PC-3 (cell line): ENCODE measurements at regions not wholly inside any gene's neighbourhood (a gene's known extent, or its start where the extent isn't known, plus 50 kb on each side); places are given as distances from the start of the nearest gene placed in this dataset.

Experiments
- ATAC-seq: fragments of 200-7000 bp; cut with Tn5 transposase; 2 replicates; pipeline ENCODE4 v1.9.1; 2020; ENCODE audit warnings: mild to moderate bottlenecking, moderate library complexity
- BruUV-seq: library from RNA; stranded (reverse); fragments of 400-500 nt; replicated peaks from 2 replicates; lab custom pipeline; 2021; lab: Mats Ljungman, UMichigan
- CTCF ChIA-PET: fragments of 300-600 bp; sonication (Branson Sonifier 250); formaldehyde crosslinking; loops from one replicate; lab custom pipeline; 2022; ENCODE audit warnings: antibody characterized with exemption; lab: Charles Lee
- POLR2A ChIA-PET: fragments of 300-600 bp; sonication (Branson Sonifier 250); formaldehyde crosslinking; loops from one replicate; lab custom pipeline; 2022; ENCODE audit warnings: antibody characterized with exemption; ENCODE audit not compliant: unreplicated experiment; lab: Charles Lee
- DNase-seq: peaks from one replicate; pipeline ENCODE4 v3.0.0-alpha.2; 2015
- H2AFZ ChIP-seq: fragments of 300-600 bp; sonication (generic); 2 replicates; pipeline ENCODE4 v1.6.0; 2016; ENCODE audit warnings: antibody characterized with exemption, low read length
- H3F3A ChIP-seq: fragments of 300-600 bp; sonication (generic); one replicate; pipeline ENCODE4 v1.6.0; 2017; ENCODE audit warnings: antibody characterized with exemption, low read length, control low read depth, mild to moderate bottlenecking; ENCODE audit not compliant: unreplicated experiment
- H3K27ac ChIP-seq: fragments of 300-600 bp; sonication (generic); 2 replicates; pipeline ENCODE4 v1.5.1; 2016; ENCODE audit warnings: mild to moderate bottlenecking, low read length
- H3K27me3 ChIP-seq: fragments of 300-600 bp; sonication (generic); 2 replicates; pipeline ENCODE4 v1.6.1; 2016; ENCODE audit warnings: low read length, mixed read lengths
- H3K36me3 ChIP-seq: fragments of 300-600 bp; sonication (generic); 2 replicates; pipeline ENCODE4 v1.6.1; 2016; ENCODE audit warnings: low read depth, mixed run types, low read length, mixed read lengths
- H3K4me1 ChIP-seq: fragments of 300-600 bp; sonication (generic); 2 replicates; pipeline ENCODE4 v1.5.1; 2016; ENCODE audit warnings: low read length; ENCODE audit not compliant: insufficient read depth
- H3K4me2 ChIP-seq: fragments of 300-600 bp; sonication (generic); 2 replicates; pipeline ENCODE4 v1.6.0; 2016; ENCODE audit warnings: low read length
- H3K4me3 ChIP-seq: fragments of 300-600 bp; sonication (generic); 2 replicates; pipeline ENCODE4 v1.5.1; 2016; ENCODE audit warnings: mild to moderate bottlenecking, low read length, mixed read lengths
- H3K79me2 ChIP-seq: fragments of 300-600 bp; sonication (generic); 2 replicates; pipeline ENCODE4 v1.6.1; 2017; ENCODE audit warnings: low read length, mixed read lengths
- H3K9ac ChIP-seq: fragments of 300-600 bp; sonication (generic); 2 replicates; pipeline ENCODE4 v1.6.0; 2016; ENCODE audit warnings: mild to moderate bottlenecking, low read length
- H3K9me2 ChIP-seq: fragments of 300-600 bp; sonication (generic); replicated peaks from 2 replicates; pipeline ENCODE4 v1.6.1; 2016; ENCODE audit warnings: mixed run types, low read length, mixed read lengths
- H3K9me3 ChIP-seq: fragments of 300-600 bp; sonication (generic); 2 replicates; pipeline ENCODE4 v1.6.1; 2016; ENCODE audit warnings: low read length, mixed read lengths
- H4K20me1 ChIP-seq: fragments of 300-600 bp; sonication (generic); 2 replicates; pipeline ENCODE4 v1.6.1; 2016; ENCODE audit warnings: low read length, mixed read lengths
- CTCF ChIP-seq: fragments of 300-600 bp; sonication (generic); conservative IDR thresholded peaks from 2 replicates; pipeline ENCODE4 v1.5.1; 2017; ENCODE audit warnings: antibody characterized with exemption, low read depth, mild to moderate bottlenecking, low read length
- EZH2 ChIP-seq: fragments of 300-600 bp; sonication (generic); IDR thresholded peaks from one replicate; pipeline ENCODE4 v1.6.1; 2017; ENCODE audit warnings: antibody characterized with exemption, mild to moderate bottlenecking, low read length; ENCODE audit not compliant: unreplicated experiment
- EZH2phosphoT487 ChIP-seq: fragments of 300-600 bp; sonication (generic); IDR thresholded peaks from 2 replicates; pipeline ENCODE4 v1.6.1; 2018; ENCODE audit warnings: mild to moderate bottlenecking, antibody characterized with exemption, low read length, borderline replicate concordance
- intact Hi-C: fragments of 100-400 bp; cut with micrococcal nuclease; formaldehyde crosslinking; loops from 2 replicates; pipeline ENCODE4 v1.9.0; 2023

DNA sequence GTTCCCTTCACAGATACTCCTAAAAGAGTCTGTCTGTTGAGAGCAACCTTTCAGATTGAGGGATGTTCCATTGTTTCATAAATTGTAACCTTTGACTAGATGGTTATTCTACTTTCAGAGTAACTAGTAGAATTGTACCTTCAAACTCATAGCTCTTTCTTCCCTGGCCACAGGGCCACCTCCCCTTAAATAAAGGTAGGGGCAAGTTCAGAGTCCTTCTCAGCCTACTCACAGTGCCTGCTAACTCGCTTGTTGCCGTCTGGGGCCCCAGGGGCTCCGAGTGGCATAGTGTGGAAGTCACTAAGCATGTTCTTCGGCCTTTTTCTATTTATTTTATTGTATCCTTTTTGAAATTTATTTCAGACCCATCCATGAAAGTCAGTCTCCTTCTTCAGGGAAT is 250.4 kb downstream of the ALX1 start:
- Histone ChIP-seq H3K9me3 (no peaks in the 10 kb centered on the region), H3K4me2 (no peak overlapping the region), H3K79me2 (no peaks in the 10 kb centered on the region), H4K20me1 (no peaks in the 10 kb centered on the region), H3K27ac (no peak overlapping the region), H3K4me1 (no peaks in the 10 kb centered on the region), H3F3A (no peaks in the 10 kb centered on the region), H3K27me3 (no peaks in the 10 kb centered on the region), H2AFZ (no peak overlapping the region), H3K36me3 (no peaks in the 10 kb centered on the region), H3K9ac (no peak overlapping the region), H3K4me3 (no peak overlapping the region), H3K9me2 (no peaks in the 10 kb centered on the region)
- no peak for ATAC-seq
- TF ChIP-seq CTCF, result no peak
- TF ChIP-seq EZH2phosphoT487, result no peak
- no peak for TF ChIP-seq EZH2
- CTCF ChIA-PET, result no interaction called here
- DNase-seq, result no peak
- POLR2A ChIA-PET, result no interaction called here
- BruUV-seq, result no TSS peak
- intact Hi-C loops, result no loop called here

DNA sequence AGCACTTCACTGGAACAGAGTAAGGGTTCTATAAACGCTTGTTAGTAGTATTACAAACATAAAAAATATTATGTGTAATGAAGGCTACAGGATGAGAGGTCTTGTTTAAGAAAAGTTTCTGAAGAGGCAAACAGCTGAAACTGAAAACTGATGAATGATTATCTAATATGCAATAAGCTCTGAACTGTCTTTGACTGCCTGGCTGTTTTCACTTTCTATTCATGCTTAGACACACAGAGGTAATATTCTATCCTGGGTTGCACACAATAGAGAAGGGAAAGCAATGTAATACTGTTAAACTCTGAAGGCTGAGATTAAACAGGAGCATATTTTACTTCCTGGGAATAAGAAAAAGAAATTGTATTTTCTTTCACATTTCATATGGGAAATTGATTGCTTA is 251.3 kb downstream of the ALX1 start:
- no peak overlapping the region for H2AFZ ChIP-seq
- no peaks in the 10 kb centered on the region for H3F3A ChIP-seq
- no TSS peak for BruUV-seq
- H3K4me2 ChIP-seq, result no peak overlapping the region
- H3K9me2 ChIP-seq, result no peaks in the 10 kb centered on the region
- CTCF ChIA-PET, result no interaction called here
- H3K4me3 ChIP-seq, result no peak overlapping the region
- H3K27me3 ChIP-seq, result no peaks in the 10 kb centered on the region
- no peak for DNase-seq
- TF ChIP-seq EZH2phosphoT487, result no peak
- TF ChIP-seq CTCF, result no peak
- TF ChIP-seq EZH2, result no peak
- H3K9me3 ChIP-seq, result no peaks in the 10 kb centered on the region
- no peaks in the 10 kb centered on the region for H3K36me3 ChIP-seq
- H3K27ac ChIP-seq, result no peak overlapping the region
- no peaks in the 10 kb centered on the region for H3K4me1 ChIP-seq
- intact Hi-C loops, result no loop called here
- no peak for ATAC-seq
- no peaks in the 10 kb centered on the region for H4K20me1 ChIP-seq
- POLR2A ChIA-PET, result no interaction called here
- H3K9ac ChIP-seq, result no peak overlapping the region
- H3K79me2 ChIP-seq, result no peaks in the 10 kb centered on the region

GRCh38 chr12:85549640-85550039 is 269.6 kb downstream of the ALX1 start:
- H3F3A ChIP-seq, result no peaks in the 10 kb centered on the region
- no peaks in the 10 kb centered on the region for H3K9me2 ChIP-seq
- H4K20me1 ChIP-seq, result no peaks in the 10 kb centered on the region
- no peak overlapping the region for H2AFZ ChIP-seq
- H3K9me3 ChIP-seq, result no peaks in the 10 kb centered on the region
- no peak for ATAC-seq
- DNase-seq, result no peak
- H3K4me1 ChIP-seq, result no peaks in the 10 kb centered on the region
- H3K36me3 ChIP-seq, result no peaks in the 10 kb centered on the region
- CTCF ChIA-PET, result no interaction called here
- H3K4me3 ChIP-seq, result no peak overlapping the region
- POLR2A ChIA-PET, result no interaction called here
- intact Hi-C loops, result no loop called here
- no peaks in the 10 kb centered on the region for H3K27me3 ChIP-seq
- no peak overlapping the region for H3K9ac ChIP-seq
- no peaks in the 10 kb centered on the region for H3K79me2 ChIP-seq
- H3K27ac ChIP-seq, result no peak overlapping the region
- H3K4me2 ChIP-seq, result no peak overlapping the region
- no TSS peak for BruUV-seq
- TF ChIP-seq EZH2phosphoT487 (no peak), EZH2 (no peak), CTCF (no peak)
